HG02938 (cell line): ENCODE measurements at regions not wholly inside any gene's neighbourhood (a gene's known extent, or its start where the extent isn't known, plus 50 kb on each side); places are given as distances from the start of the nearest gene placed in this dataset.
"Not testable (repeated sequence)": the region's sequence is repeated elsewhere in the genome, so short reads cannot be mapped to it uniquely, and the experiment has no call there.

ENCODE experiments used
- ATAC-seq: cut with Tn5 transposase; IDR thresholded peaks from one replicate; pipeline ENCODE4 v1.9.1; 2021; ENCODE audit warnings: mild to moderate bottlenecking, moderate library complexity; ENCODE audit not compliant: unreplicated experiment

DNA sequence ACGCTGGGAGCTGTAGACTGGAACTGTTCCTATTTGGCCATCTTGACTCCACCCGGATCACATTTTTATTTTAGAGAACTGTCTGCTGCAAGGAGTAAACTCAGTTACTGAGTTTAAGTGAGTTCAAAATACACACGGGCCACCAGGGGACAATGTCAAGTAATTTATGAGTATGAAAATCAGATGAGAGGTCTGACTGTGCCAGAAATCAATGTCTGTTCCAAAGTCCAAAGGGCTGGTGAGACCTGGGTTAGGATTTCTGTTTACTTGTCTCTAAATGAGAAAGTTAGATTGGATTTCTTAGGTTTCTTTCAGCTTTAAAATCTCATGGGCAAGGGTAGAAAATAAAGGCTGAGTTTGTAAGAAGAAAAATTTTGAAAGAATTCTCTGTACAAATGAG is 465.8 kb upstream of the MEIS1 start:
- ATAC-seq = no peak

GRCh38 chr2:65963303-65963702 is 471.6 kb upstream of the MEIS1 start:
- ATAC-seq = not testable (repeated sequence)

DNA sequence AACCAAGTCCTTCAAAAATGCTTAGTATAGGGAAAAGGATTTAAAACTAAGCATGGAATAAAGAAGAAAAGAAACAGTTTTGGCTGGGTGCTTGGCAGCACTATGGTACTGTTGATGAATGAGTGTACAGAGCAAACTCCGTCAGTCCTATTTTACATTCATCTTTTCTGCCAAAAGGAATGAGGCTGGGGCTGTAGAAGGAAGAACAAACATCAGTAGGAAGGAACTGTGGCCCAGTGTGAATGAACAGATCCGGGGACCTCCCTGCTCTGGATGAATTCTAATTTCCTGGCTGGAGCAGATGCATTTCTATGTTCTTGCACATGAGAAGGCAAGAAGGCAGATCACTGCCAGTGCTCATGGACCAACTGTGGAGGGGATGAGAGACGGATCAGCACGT is 474.0 kb upstream of the MEIS1 start:
- ATAC-seq = no peak

GRCh38 chr2:65957886-65958285 is 477.0 kb upstream of the MEIS1 start:
- no peak for ATAC-seq

DNA sequence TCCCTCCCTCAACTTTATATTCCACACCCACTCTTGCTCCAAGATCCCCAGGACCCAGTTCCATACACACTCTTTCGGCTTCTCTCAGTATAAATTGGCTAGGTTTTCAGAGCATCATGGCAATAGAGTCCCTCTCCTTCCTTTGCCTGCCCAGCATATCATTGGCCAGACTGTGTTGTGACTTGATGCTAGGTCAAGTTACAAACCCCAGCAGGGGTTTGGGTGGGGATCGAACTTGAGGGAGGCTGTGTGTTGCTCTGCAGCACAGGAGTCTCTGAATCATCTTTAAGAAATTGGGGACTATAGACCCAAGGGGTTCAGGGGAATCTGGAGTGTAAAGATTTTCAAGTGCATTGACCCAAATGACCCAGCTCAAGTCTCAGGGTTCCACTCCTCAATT is 477.5 kb upstream of the MEIS1 start:
- ATAC-seq = no peak

DNA sequence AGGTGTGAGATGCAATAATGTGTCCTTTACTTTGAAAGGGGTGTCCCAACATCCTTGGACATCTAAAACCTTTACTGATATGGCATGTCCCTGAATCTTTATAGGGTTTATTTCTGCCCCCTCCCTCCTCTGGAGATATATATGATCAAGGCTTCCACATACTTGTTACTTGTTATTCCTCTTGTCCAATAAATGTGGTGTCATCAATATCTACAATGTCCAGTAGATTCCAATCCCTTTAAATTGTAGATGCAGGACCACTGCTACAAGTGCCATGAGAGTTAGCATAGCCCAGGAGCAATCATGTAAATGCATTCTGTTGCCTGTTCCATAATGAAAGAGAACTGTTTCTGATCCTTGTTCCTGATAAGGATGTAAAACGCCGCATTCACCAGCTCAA is 479.7 kb upstream of the MEIS1 start:
- no peak for ATAC-seq

- no peak for ATAC-seq
Observed at GRCh38 chr2:65952966-65953761, 481.8 kb upstream of the MEIS1 start.

- ATAC-seq = no peak
Observed at GRCh38 chr2:65944213-65944612, 490.7 kb upstream of the MEIS1 start.

GRCh38 chr2:65943099-65943786 is 491.7 kb upstream of the MEIS1 start:
- no peak for ATAC-seq

GRCh38 chr2:65940856-65941255 is 494.1 kb upstream of the MEIS1 start:
- no peak for ATAC-seq

DNA sequence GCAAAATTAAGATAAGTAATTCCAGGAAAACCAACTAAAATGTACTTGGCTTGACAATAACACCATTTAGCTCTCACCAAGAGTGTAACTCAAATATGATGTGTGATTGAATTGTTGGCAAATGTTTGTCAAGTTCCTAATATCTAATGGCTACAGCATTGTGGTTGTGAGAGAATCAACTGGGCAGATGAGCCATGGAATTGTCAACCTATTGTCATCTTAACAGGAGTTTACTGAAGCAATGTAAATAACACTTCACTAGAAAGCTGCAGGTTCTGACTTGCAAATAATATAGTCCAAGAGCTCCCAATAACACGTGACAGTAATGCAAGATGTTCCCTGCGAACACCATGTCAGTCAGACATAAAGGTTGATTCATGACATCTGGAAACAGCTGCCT is 495.2 kb upstream of the MEIS1 start:
- no peak for ATAC-seq

DNA sequence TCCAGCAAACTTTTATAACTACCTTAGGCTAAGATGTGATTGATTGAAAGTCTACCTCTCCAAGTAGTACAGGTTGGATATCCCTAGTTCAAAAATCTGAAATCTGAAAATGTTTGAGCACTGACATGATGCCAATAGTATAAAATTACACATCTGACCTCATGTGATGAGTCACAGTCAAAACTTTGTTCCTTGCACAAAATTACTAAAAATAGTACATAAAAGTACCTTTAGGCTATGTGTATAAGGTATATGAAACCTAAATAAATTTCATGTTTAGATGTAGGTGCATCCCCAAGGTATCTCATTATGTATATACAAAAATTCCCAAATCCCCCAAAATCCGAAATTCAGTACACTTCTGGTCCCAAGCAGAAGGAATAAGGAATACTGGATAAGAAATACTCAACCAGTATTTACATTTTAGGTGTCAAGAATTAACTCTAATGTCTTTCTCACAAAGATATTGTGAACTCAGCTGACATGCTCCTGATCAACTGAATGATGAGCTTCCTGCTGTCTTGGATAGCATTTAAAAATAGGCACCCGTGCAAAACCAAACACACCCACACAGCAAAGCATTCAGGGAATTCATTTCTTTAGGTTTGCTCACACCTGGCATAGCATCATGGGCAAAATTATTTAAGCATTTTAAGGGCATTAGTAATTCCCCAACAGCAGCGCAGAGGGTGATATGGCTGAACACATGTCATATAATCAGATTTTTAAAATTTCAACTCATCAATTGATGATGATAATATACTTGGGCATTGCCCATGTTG is 497.4 kb upstream of the MEIS1 start:
- ATAC-seq = no peak

- ATAC-seq = no peak
Observed at GRCh38 chr2:65934992-65935629, 499.8 kb upstream of the MEIS1 start.

DNA sequence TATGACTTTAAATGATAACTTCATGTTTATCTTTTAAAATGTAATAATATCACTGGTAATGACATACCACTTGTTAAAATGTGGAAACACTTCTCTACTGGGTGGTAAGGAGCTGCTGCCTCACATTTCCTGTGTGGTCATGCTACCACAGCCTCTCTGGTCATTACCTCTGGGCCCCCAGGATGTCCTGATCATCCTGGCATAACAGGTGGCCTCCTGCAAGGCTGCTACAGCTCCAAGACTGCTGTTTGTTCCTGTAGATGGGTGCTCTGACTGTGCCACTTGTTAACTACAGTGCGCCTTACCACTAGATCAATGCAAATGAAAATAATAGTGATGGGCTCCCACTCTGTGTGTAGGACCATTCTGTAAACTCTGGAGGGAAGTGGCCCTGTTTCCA is 500.2 kb upstream of the SPRED2 start:
- ATAC-seq = no peak

DNA sequence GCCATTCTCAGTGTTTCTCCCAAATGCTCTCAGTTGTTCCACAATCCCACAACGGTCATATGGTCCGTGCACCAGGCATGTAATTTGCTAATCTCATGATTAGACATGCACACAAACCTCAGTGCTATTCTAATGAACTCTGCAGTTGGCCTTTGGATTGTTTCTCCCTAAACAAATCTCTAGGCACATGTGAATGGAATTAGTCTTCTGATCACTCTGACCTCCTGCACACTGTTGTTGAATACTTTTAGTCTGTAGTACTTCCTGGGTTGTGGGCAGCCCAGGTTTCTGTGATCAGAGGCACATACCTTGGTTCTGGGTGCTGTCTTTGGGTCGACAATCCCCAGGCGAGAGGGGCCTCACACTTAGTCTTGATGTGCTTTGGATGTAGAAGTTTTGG is 498.7 kb upstream of the SPRED2 start:
- no peak for ATAC-seq

- no peak for ATAC-seq
Observed at GRCh38 chr2:65930259-65930658, 497.9 kb upstream of the SPRED2 start.

DNA sequence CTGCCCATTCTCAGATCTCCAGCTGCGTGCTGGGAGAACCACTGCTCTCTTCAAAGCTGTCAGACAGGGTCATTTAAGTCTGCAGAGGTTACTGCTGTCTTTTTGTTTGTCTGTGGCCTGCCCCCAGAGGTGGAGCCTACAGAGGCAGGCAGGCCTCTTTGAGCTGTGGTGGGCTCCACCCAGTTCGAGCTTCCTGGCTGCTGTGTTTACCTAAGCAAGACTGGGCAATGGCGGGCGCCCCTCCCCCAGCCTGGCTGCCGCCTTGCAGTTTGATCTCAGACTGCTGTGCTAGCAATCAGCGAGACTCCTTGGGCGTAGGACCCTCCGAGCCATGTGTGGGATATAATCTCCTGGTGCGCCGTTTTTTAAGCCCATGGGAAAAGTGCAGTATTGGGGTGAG is 497.3 kb upstream of the SPRED2 start:
- ATAC-seq = not testable (repeated sequence)

DNA sequence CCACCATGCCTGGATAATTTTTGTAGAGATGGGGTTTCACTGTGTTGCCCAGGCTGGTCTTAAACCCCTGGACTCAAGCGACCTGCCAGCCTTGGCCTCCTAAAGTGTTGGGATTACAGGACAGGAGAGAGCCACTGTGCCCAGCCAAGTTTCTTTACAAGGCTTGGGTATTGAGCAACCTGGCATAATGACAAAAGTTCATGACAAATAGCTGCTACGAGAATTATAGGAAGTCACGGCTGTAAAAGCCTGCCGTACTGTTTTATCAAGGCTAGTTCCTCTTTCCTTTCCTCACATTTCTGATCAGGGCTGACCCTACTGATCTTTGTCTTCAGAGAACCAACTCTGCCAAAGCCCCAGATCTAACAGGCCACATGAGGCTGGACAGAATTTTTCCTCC is 490.4 kb upstream of the SPRED2 start:
- no peak for ATAC-seq

GRCh38 chr2:65922030-65922429 is 489.6 kb upstream of the SPRED2 start:
- ATAC-seq = no peak

- ATAC-seq = no peak
Observed at GRCh38 chr2:65921116-65921515, 488.7 kb upstream of the SPRED2 start.

DNA sequence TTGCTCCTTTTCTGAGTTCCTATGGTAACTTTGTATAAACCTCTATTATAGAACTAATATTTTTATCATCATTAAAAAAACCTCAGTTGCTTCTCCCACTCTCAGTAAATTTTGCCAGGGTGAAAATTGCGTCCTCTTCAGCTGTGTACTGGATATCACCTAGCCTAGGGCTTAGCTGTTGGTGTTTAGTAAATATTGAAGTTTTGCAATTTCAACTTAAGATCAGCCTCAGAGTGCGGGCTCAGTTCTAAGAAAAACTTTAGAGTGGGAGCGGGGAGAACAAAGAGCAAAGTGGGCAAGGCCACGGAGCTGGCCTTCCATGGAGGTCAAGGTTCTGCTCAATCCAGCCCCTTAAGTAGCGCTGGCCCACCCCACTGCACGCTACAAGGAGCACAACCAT is 488.3 kb upstream of the SPRED2 start:
- ATAC-seq = no peak
